Transverse colon (tissue), 4 donors: ENCODE measurements at regions not wholly inside any gene's neighbourhood (a gene's known extent, or its start where the extent isn't known, plus 50 kb on each side); places are given as distances from the start of the nearest gene placed in this dataset.

ENCODE experiments used
- CTCF ChIP-seq, 5 experiments: fragments of 200-600 bp in 3 of 5; fragments of 450-650 bp in 2 of 5; sonication (generic) in 3 of 5; IDR thresholded peaks; 1 replicate in 2 of 5; 2 replicates in 3 of 5; pipeline ENCODE4 v1.5.1; 2016 to 2017; ENCODE audit warnings: antibody characterized with exemption in 5 of 5, inconsistent platforms in 3 of 5, mild to moderate bottlenecking in 2 of 5, moderate library complexity in 1 of 5
- EP300 ChIP-seq: sonication (generic); formaldehyde crosslinking; IDR thresholded peaks from one replicate; pipeline ENCODE4 v1.6.1; 2017; ENCODE audit warnings: antibody characterized with exemption, low read depth
- POLR2A ChIP-seq: fragments of 450-650 bp; IDR thresholded peaks from one replicate; pipeline ENCODE4 v1.6.1; 2016; ENCODE audit warnings: antibody characterized with exemption, mild to moderate bottlenecking, moderate library complexity
- POLR2AphosphoS5 ChIP-seq, 3 donors: sonication (generic); formaldehyde crosslinking; IDR thresholded peaks; one replicate each; pipeline ENCODE4 v1.6.1; 2016; ENCODE audit warnings: antibody characterized with exemption in 3 of 3

GRCh38 chr5:15365070-15365469 lies 134.9 kb upstream of the FBXL7 start:
- TF ChIP-seq CTCF (IDR thresholded peaks at IDR 0.05) (no peak), POLR2A (no peak), EP300 (no peak), POLR2AphosphoS5 (IDR thresholded peaks at IDR 0.05) (no peak)
